K562 (cell line): ENCODE measurements at regions not wholly inside any gene's neighbourhood (a gene's known extent, or its start where the extent isn't known, plus 50 kb on each side); places are given as distances from the start of the nearest gene placed in this dataset.

Experiments used
- ATAC-seq: fragments of 200-7000 bp; cut with Tn5 transposase; 3 replicates; pipeline ENCODE4 v1.9.1; 2020; ENCODE audit warnings: moderate library complexity
- BruUV-seq: library from RNA; stranded (reverse); fragments of 400-500 nt; replicated peaks from 2 replicates; lab custom pipeline; 2021; lab: Mats Ljungman, UMichigan
- CTCF ChIA-PET: fragments of 300-600 bp; formaldehyde crosslinking; extraction: SDS; loops from one replicate; lab custom pipeline; 2021; ENCODE audit warnings: low intra/inter-chr PET ratio; lab: Yijun Ruan, JAX
- POLR2A ChIA-PET: fragments of 300-600, 350-650 bp; sonication (Branson Sonifier 250); formaldehyde crosslinking; extraction: SDS; loops from one replicate; lab custom pipeline; 2021; ENCODE audit warnings: antibody characterized with exemption, inconsistent platforms; lab: Yijun Ruan, JAX
- DNase-seq, 4 experiments: peaks; one replicate each; pipeline versions ENCODE4 v3.0.0 to v3.0.0-alpha.2; 2011 to 2018; ENCODE audit warnings: low spot score in 3 of 4, mixed read lengths in 3 of 4; ENCODE audit errors: extremely low read depth in 1 of 4
- FAIRE-seq: peaks from 2 replicates; lab custom pipeline; 2011; peaks lifted over from hg19 to GRCh38; lab: Jason Lieb, UNC
- H2AFZ ChIP-seq: 2 replicates; pipeline ENCODE4 v1.6.0; 2011; ENCODE audit warnings: low read depth, low read length, control low read depth, inconsistent platforms
- H3K27ac ChIP-seq: fragments of 200-600 bp; 3 replicates; pipeline ENCODE4 v1.8.0; 2011; ENCODE audit warnings: low read depth, mild to moderate bottlenecking, control low read depth, inconsistent platforms, low read length, moderate library complexity, mixed read lengths; ENCODE audit errors: extremely low read depth
- H3K27me3 ChIP-seq, 2 experiments: fragments of 300-600 bp in 1 of 2; 2 replicates in 1 of 2; 3 replicates in 1 of 2; pipeline versions ENCODE4 v1.6.0 to v1.8.0; 2011; ENCODE audit warnings: inconsistent platforms in 2 of 2, low read length in 2 of 2, mild to moderate bottlenecking in 1 of 2, mixed read lengths in 1 of 2, moderate library complexity in 1 of 2; ENCODE audit not compliant: control insufficient read depth in 2 of 2, insufficient read depth in 2 of 2
- H3K36me3 ChIP-seq: fragments of 300-600 bp; 3 replicates; pipeline ENCODE4 v1.8.0; 2011; ENCODE audit warnings: mild to moderate bottlenecking, low read length, inconsistent platforms; ENCODE audit not compliant: control insufficient read depth, insufficient read depth
- H3K4me1 ChIP-seq, 2 experiments: fragments of 200-600 bp in 1 of 2; replicated peaks in 1 of 2; 2 replicates in 1 of 2; 3 replicates in 1 of 2; pipeline versions ENCODE4 v1.5.1 to v1.8.0; 2011; ENCODE audit warnings: inconsistent platforms in 2 of 2, low read length in 2 of 2, mild to moderate bottlenecking in 1 of 2, mixed read lengths in 1 of 2, moderate library complexity in 1 of 2; ENCODE audit not compliant: control insufficient read depth in 2 of 2, insufficient read depth in 2 of 2
- H3K4me2 ChIP-seq: 2 replicates; pipeline ENCODE4 v1.6.1; 2011; ENCODE audit warnings: low read length, control low read depth, inconsistent platforms, mixed read lengths; ENCODE audit not compliant: insufficient read depth
- H3K4me3 ChIP-seq: fragments of 200-600 bp; sonication (generic), shearing (Covaris generic); 2 replicates; pipeline ENCODE4 v1.5.1; 2016; ENCODE audit warnings: control low read depth, inconsistent platforms
- H3K79me2 ChIP-seq: fragments of 200-600 bp; 3 replicates; pipeline ENCODE4 v1.8.0; 2011; ENCODE audit warnings: low read length, inconsistent platforms; ENCODE audit not compliant: control insufficient read depth, insufficient read depth
- H3K9ac ChIP-seq, 2 experiments: 2 replicates each; pipeline versions ENCODE4 v1.6.0 to v1.6.1; 2011; ENCODE audit warnings: low read depth in 2 of 2, low read length in 2 of 2, control low read depth in 1 of 2, inconsistent platforms in 1 of 2, mild to moderate bottlenecking in 1 of 2, mixed read lengths in 1 of 2; ENCODE audit not compliant: insufficient read depth in 1 of 2
- H3K9me1 ChIP-seq: one replicate; pipeline ENCODE4 v1.6.0; 2011; ENCODE audit warnings: inconsistent platforms, mild to moderate bottlenecking, low read length, moderate library complexity; ENCODE audit not compliant: control insufficient read depth, insufficient read depth
- H3K9me3 ChIP-seq: replicated peaks from 2 replicates; pipeline ENCODE4 v1.5.1; 2011; ENCODE audit warnings: low read depth, low read length, inconsistent platforms; ENCODE audit not compliant: control insufficient read depth, insufficient read depth
- H4K20me1 ChIP-seq: replicated peaks from 2 replicates; pipeline ENCODE4 v1.6.1; 2011; ENCODE audit warnings: low read length, inconsistent platforms, mixed read lengths; ENCODE audit not compliant: control insufficient read depth, insufficient read depth
- CBFB ChIP-seq: sonication (generic); formaldehyde crosslinking; IDR thresholded peaks from 2 replicates; pipeline ENCODE4 v1.4.0; 2020; ENCODE audit warnings: mild to moderate bottlenecking, missing genetic modification reagents
- CHD4 ChIP-seq: fragments of 200-600 bp; sonication (generic); IDR thresholded peaks from 3 replicates; pipeline ENCODE4 v1.6.1; 2012; ENCODE audit warnings: low read depth, mild to moderate bottlenecking, mixed read lengths, low read length, inconsistent platforms; ENCODE audit not compliant: insufficient read depth, insufficient replicate concordance, poor library complexity, severe bottlenecking
- EP300 ChIP-seq: IDR thresholded peaks from 2 replicates; pipeline ENCODE4 v1.6.1; 2012; ENCODE audit warnings: low read length, improper control_type of control experiment
- KAT8 ChIP-seq: fragments of 450-650 bp; IDR thresholded peaks from 2 replicates; pipeline ENCODE4 v1.6.1; 2016; ENCODE audit warnings: low read depth, mild to moderate bottlenecking
- MAFG ChIP-seq: fragments of 450-650 bp; conservative IDR thresholded peaks from 2 replicates; pipeline ENCODE4 v1.6.1; 2016; ENCODE audit warnings: missing genetic modification characterization, missing compliant biosample characterization
- NR1H2 ChIP-seq: sonication (generic); formaldehyde crosslinking; IDR thresholded peaks from 2 replicates; pipeline ENCODE4 v1.4.0; 2020; ENCODE audit warnings: mild to moderate bottlenecking, missing genetic modification reagents
- PTBP1 ChIP-seq: fragments of 200-400 bp; formaldehyde crosslinking; IDR thresholded peaks from 2 replicates; pipeline ENCODE4 v1.6.1; 2017; ENCODE audit warnings: low read depth, low read length
- RBM15 ChIP-seq: fragments of 200-400 bp; formaldehyde crosslinking; IDR thresholded peaks from 2 replicates; pipeline ENCODE4 v1.6.1; 2018; ENCODE audit warnings: mild to moderate bottlenecking, low read length, moderate library complexity; ENCODE audit not compliant: insufficient read depth
- STAG1 ChIP-seq: sonication (generic); formaldehyde crosslinking; IDR thresholded peaks from 2 replicates; pipeline ENCODE4 v1.5.0; 2020; ENCODE audit warnings: missing genetic modification reagents, borderline replicate concordance
- STAT5A ChIP-seq: IDR thresholded peaks from 2 replicates; pipeline ENCODE4 v1.6.1; 2012; ENCODE audit warnings: low read length, inconsistent platforms, borderline replicate concordance
- ZNF384 ChIP-seq: IDR thresholded peaks from 2 replicates; pipeline ENCODE4 v1.6.1; 2012; ENCODE audit warnings: low read depth, low read length, improper control_type of control experiment
- ZNF584 ChIP-seq: fragments of 200-800 bp; sonication (Bioruptor generic); IDR thresholded peaks from 2 replicates; pipeline ENCODE4 v1.6.1; 2016; ENCODE audit warnings: low read depth, mild to moderate bottlenecking, missing genetic modification characterization, missing compliant biosample characterization
- ZNF586 ChIP-seq: fragments of 450-650 bp; formaldehyde crosslinking; conservative IDR thresholded peaks from 2 replicates; pipeline ENCODE4 v1.4.0; 2020; ENCODE audit warnings: mild to moderate bottlenecking, moderate library complexity
- WGBS: fragments of 100-300 bp; shearing (Covaris generic); methylation state at CpG from one replicate; pipeline ENCODE4 v1.1.6; 2016; ENCODE audit warnings: low coverage, mixed read lengths; ENCODE audit not compliant: insufficient coverage; ENCODE audit errors: missing lambda C conversion rate; 5-methylcytosine and 5-hydroxymethylcytosine counted together
- in situ Hi-C: fragments of 300-500 bp; cut with MboI; formaldehyde crosslinking; loops from 4 replicates; pipeline ENCODE4 v1.15.0; 2018; ENCODE audit warnings: inconsistent platforms, mixed read lengths
- intact Hi-C: fragments of 100-400 bp; cut with micrococcal nuclease; formaldehyde crosslinking; loops from 2 replicates; pipeline ENCODE4 v1.14.2; 2022
- TF ChIP-seq, protein P1 (sequence below), 2 experiments: IDR thresholded peaks in 1 of 2; conservative IDR thresholded peaks in 1 of 2; 2 replicates each; pipeline ENCODE4 v1.6.1; 2016; ENCODE audit warnings: low read depth in 2 of 2, mild to moderate bottlenecking in 1 of 2, missing compliant biosample characterization in 1 of 2, missing genetic modification characterization in 1 of 2, moderate library complexity in 1 of 2
- TF ChIP-seq, protein P2 (sequence below): IDR thresholded peaks from 2 replicates; pipeline ENCODE4 v1.6.1; 2011; ENCODE audit not compliant: insufficient read length; ENCODE audit errors: extremely low read depth

DNA sequence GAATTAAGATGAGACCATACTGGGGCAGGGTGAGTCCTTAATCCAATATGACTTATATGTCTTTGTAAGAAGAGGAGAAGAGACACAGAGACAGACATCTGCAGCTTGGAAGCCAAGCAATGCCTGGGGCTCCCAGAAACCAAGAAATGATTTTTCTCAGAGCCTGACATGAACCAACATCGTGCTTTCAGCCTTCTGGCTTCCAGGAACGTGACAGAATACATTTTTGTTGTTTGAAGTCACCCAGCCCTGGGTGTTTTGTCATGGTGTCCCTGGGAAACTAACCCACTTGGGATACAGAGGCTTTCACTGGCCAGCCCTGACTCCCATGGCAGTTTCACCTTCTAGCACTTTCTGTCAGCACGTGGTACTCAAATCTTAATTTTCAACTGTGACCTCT, 95.3 kb upstream of the SLC10A2 start:
- ATAC-seq (no peak), FAIRE-seq (no peak), DNase-seq (no peak)
- Histone ChIP-seq H4K20me1 (no peaks in the 10 kb centered on the region), H3K36me3 (no peaks in the 10 kb centered on the region), H3K27me3 (no peaks in the 10 kb centered on the region), H3K79me2 (no peaks in the 10 kb centered on the region), H3K4me1 (no peaks in the 10 kb centered on the region), H2AFZ (no peak overlapping the region), H3K4me3 (no peak overlapping the region), H3K9me1 (no peaks in the 10 kb centered on the region), H3K4me2 (no peak overlapping the region), H3K9ac (no peak overlapping the region), H3K27ac (no peak overlapping the region), H3K9me3 (no peaks in the 10 kb centered on the region)
- no TSS peak for BruUV-seq
- 0% methylated on average over 3 of the region's 3 CpGs for WGBS
- TF ChIP-seq CHD4: no peak
- TF ChIP-seq CBFB (CRISPR knock-in tag): no peak
- TF ChIP-seq MAFG (tag): no peak
- TF ChIP-seq, protein P1, sequence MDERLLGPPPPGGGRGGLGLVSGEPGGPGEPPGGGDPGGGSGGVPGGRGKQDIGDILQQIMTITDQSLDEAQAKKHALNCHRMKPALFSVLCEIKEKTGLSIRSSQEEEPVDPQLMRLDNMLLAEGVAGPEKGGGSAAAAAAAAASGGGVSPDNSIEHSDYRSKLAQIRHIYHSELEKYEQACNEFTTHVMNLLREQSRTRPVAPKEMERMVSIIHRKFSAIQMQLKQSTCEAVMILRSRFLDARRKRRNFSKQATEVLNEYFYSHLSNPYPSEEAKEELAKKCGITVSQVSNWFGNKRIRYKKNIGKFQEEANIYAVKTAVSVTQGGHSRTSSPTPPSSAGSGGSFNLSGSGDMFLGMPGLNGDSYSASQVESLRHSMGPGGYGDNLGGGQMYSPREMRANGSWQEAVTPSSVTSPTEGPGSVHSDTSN (CRISPR knock-in tag; IDR thresholded peaks at IDR 0.05; ENCODE audit: low read depth): no peak
- TF ChIP-seq, protein P1 (tag; conservative IDR thresholded peaks at IDR 0.05; ENCODE audit: low read depth): no peak
- no peak for TF ChIP-seq STAT5A
- TF ChIP-seq EP300: no peak
- TF ChIP-seq ZNF384: no peak
- TF ChIP-seq, protein P2, sequence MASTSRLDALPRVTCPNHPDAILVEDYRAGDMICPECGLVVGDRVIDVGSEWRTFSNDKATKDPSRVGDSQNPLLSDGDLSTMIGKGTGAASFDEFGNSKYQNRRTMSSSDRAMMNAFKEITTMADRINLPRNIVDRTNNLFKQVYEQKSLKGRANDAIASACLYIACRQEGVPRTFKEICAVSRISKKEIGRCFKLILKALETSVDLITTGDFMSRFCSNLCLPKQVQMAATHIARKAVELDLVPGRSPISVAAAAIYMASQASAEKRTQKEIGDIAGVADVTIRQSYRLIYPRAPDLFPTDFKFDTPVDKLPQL: no peak
- no peak for TF ChIP-seq NR1H2 (CRISPR knock-in tag)
- TF ChIP-seq PTBP1: no peak
- TF ChIP-seq KAT8: no peak
- no peak for TF ChIP-seq RBM15
- no peak for TF ChIP-seq STAG1 (CRISPR knock-in tag)
- TF ChIP-seq ZNF586 (CRISPR knock-in tag): no peak
- TF ChIP-seq ZNF584 (CRISPR knock-in tag): no peak
- intact Hi-C loops (no loop called here), in situ Hi-C loops (no loop called here)
- CTCF ChIA-PET: no interaction called here
- POLR2A ChIA-PET: no interaction called here
